Nucleus accumbens (tissue), 56 donors: ENCODE measurements at regions not wholly inside any gene's neighbourhood (a gene's known extent, or its start where the extent isn't known, plus 50 kb on each side); places are given as distances from the start of the nearest gene placed in this dataset.

Experiments used
- DNase-seq, 56 donors: peaks; one replicate each; lab custom pipeline; 2025; lab: John Stamatoyannopoulos, UW

GRCh38 chr18:78670778-78671391 lies 308.7 kb upstream of the SALL3 start:
- DNase-seq, result no peak

GRCh38 chr18:78671551-78671950 lies 308.1 kb upstream of the SALL3 start:
- DNase-seq, result no peak

DNA sequence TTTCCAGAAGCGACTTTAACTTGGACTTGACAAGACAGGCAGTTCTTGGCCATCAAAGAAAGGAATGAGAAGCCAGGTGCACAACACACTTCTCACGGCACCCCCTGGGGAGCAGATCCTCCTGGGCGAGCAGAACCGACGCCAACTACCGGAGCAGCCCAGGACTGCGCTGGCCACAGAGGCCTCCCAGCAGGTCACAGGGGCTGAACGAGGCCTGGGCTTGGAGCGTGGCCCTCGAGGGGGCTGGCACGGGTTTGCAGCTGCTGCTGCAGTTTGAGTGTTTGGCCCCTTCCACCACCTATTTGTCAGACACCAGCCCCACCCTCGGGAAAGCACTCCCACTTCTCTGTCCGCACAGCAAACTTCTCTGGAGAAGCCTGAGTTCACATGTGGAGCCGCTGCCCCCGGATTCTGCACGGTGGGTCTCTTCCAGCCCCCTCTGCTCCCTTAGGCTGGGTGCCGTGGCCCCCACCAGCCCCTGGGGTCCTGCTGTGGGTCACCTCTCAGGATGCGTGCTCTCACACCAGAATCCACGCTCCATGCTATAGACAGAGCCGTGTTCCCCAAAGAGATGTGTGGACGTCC lies 306.7 kb upstream of the SALL3 start:
- no peak for DNase-seq

- no peak for DNase-seq
Observed at GRCh38 chr18:78673516-78674321, 305.9 kb upstream of the SALL3 start.

DNA sequence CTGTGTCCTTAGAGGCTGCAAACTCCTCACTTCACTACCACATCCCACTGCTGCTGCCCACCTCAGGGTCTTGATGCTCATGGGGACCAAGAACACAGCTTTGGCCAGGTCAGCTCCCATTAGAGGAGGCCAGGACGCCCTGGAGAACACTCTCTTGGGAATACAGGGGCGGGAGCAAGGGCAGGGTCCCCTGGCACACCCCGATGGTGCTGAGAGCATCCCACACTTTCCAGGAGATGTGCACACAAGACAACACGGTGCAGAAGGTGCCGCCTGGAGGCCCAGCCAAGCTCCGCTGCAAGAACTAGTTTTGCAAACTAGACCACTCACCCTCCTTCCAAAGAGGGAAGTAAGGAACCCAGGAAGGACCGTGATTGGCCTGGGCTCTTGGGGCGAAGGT lies 304.4 kb upstream of the SALL3 start:
- DNase-seq, result no peak

- DNase-seq, result no peak
Observed at GRCh38 chr18:78676622-78677482, 302.8 kb upstream of the SALL3 start.

- DNase-seq, result no peak
Observed at GRCh38 chr18:78677483-78678317, 301.9 kb upstream of the SALL3 start.

- DNase-seq, result no peak
Observed at GRCh38 chr18:78678318-78678695, 301.3 kb upstream of the SALL3 start.

GRCh38 chr18:78679031-78679430 lies 300.6 kb upstream of the SALL3 start:
- DNase-seq, result no peak

DNA sequence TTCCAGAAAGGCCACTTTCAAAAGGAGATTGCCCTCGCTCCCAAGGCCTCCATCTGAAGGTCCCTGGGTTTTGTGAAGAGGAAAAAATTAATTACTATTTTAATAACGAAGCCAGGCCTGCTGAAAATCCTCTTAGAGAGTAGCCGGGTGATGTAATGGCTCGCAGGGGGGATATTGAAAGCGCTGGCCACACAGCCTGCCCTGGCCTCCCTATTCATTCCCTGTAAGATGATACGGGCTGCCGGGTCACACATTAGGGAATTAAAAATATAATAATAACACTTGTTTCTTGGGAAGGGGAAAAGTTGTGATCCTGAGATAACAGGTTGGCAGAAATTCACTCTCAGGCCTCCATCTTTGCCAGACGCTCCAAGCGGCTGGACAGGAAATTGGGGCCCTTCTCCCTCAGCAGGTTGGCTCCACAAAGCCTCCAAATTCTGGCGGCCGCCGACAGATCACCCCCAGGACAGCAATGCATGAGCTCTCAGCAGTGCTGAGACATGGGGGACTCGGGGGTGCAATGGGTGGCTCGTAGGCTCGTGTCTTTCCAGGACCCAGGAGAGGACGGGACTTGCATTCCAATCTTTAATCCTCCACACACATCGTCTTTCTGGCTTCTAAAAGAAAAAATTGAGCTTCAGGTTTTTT lies 299.9 kb upstream of the SALL3 start:
- no peak for DNase-seq

GRCh38 chr18:78681396-78681795 lies 298.2 kb upstream of the SALL3 start:
- no peak for DNase-seq

GRCh38 chr18:78681934-78682333 lies 297.7 kb upstream of the SALL3 start:
- DNase-seq, result no peak

DNA sequence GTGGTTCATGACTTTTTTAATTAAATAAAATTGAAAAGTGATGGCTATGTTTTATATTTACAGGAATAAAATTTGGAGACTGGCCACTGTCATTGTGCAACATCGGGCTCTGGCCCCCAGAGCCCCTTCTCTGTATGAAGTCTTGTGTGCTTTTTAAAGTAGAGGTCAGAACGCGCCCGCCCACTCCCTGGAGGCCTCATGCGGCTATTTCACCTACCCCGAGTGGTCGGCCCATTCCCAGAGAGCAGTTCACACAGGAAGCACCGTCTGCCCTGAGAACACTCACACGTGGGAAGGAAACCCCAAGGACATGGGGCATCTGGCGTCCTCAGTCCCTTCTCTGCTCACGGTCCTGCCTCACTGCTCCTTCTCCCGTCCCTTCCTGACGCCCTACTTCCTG lies 296.9 kb upstream of the SALL3 start:
- no peak for DNase-seq

GRCh38 chr18:78683191-78684010 lies 296.2 kb upstream of the SALL3 start:
- DNase-seq, result no peak

- no peak for DNase-seq
Observed at GRCh38 chr18:78685250-78685979, 294.2 kb upstream of the SALL3 start.

- DNase-seq, result no peak
Observed at GRCh38 chr18:78685980-78686530, 293.6 kb upstream of the SALL3 start.

GRCh38 chr18:78686976-78687685 lies 292.5 kb upstream of the SALL3 start:
- DNase-seq, result no peak
